Left colon (tissue), 2 donors: ENCODE measurements at regions not wholly inside any gene's neighbourhood (a gene's known extent, or its start where the extent isn't known, plus 50 kb on each side); places are given as distances from the start of the nearest gene placed in this dataset.

ENCODE experiments used
- ATAC-seq: fragments of 200-7000 bp; cut with Tn5 transposase; one replicate; pipeline ENCODE4 v1.9.1; 2020; ENCODE audit warnings: mild to moderate bottlenecking, moderate library complexity
- DNase-seq, 2 donors: peaks; one replicate each; pipeline ENCODE4 v3.0.0-alpha.2; 2020
- intact Hi-C, 2 donors: fragments of 100-400 bp; cut with DNase I in 1 of 2; cut with micrococcal nuclease in 1 of 2; formaldehyde crosslinking; loops; one replicate each; pipeline versions ENCODE4 v1.11.2 to v1.14.0; 2022; cut with DNase I, micrococcal nuclease
- donor health status: DM: no; HTN: no; CAD: no.
- donor health status: DM: yes; HTN: yes; CAD: no.

- no peak for ATAC-seq
- peak in 1 of 2 donors; percentile 55 for DNase-seq
- intact Hi-C loops, result no loop called here
Measured at GRCh38 chr2:128379021-128380015, 60.6 kb upstream of the HS6ST1 start.

DNA sequence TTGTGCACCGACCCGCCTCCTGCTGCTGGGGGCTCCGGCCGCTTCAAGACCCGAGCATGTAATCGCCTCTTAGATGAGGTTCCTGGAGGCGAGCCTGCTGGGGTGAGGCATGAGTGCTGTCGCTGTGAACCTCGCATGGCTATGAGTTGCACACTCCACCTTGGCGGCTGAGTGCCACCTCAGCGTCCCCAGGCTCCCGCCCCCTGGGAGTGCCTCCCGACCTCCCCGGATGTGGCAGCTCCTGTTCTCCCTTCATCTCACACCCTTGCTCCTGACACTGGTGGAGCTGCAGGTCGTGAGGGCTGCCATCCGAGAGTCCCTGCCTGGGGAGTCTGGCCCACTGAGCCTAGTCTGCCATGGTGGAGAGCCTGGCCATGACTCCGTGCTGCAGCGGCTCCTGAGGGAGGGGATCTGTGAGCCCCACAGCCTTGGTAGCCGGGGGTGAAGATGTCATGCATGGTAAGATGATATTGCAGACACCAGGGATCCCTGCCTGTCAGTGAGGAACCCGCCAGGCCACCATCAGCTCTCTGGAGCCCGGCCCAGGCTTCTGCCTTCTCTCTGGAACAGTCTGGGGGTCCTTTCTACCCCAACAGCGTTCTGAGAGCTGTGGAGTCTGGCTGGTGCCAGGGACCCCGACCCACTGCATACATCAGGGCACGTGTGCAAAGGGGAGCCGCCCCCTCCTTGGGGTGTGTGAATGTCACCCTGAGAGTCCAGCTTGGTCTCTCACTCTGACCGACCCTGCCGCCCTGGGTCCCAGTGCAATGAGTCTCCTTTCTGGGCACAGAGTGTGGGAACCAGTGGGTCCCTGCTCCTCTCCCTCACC is 61.6 kb upstream of the HS6ST1 start:
- no peak for ATAC-seq
- DNase-seq, result peak in 1 of 2 donors; percentile 18
- intact Hi-C loops, result no loop called here

DNA sequence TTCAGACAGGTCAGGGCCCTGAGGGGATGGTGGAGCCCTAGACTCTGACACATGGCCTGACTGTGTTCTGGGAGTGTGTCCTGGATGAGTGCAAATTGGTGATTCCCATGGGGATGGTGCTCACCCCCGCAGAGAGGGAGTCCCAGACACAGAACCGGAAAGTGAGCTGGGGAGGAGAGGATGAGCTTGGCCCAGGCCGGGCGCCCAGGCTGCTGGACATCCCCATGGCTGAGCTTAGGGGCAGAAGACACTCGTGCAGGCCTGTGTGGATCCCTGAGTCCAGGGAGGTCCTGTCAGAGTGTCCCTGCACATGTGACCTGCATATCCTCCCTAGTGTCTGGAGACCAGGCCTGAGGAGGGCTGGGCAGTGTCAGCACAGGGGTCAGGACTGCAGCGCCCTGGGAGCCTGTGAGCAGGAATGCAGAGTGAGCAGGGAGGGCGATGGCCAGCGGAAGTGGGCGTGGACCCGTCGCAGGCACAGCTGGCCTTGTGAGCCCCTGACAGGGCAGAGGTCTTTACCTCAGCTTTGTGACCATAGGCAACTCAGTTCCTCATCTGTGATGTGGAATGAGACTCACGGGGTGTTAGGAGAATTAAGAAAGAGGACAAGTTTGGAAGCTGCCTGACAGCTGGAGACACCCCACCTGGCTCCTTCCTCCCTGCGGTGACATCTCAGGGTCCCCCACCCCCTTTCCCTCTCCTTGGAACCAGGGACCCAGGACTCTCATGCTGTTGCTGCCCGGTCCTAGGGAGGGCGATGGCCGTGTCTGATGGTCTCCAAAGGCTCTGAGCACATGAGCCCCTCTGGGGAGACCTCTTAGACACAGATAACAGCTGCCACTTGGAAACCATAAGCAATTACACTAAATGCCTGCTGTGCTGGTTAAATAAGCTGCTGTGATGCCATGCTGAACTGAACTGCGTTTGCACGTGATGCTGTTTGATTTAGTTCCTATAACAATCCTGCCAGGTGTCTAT is 62.6 kb upstream of the HS6ST1 start:
- no peak for ATAC-seq
- DNase-seq, result peak in 1 of 2 donors; percentile 16
- intact Hi-C loops, result no loop called here

DNA sequence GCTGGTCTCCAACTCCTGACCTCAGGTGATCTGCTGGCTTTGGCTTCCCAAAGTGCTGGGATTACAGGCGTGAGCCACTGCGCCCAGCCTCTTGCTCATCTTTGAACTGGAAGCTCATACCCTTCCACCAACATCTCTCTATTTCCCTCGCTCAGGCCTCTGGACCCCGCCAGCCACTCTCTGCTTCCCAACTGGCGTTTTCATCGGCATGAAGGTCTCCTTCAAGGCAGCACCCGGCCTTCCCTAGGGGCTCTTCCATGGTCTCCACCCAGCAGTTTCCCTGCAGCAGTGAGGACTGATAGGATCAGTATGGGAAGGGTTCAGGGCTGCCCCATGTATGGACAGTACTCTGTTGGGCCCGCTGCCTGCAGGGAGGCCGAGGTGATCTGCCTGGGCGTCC is 65.8 kb upstream of the HS6ST1 start:
- intact Hi-C loops, result no loop called here
- DNase-seq, result no peak
- ATAC-seq, result no peak

- intact Hi-C loops, result no loop called here
- DNase-seq, result no peak
- ATAC-seq, result no peak
Measured at GRCh38 chr2:128384956-128385355, 66.3 kb upstream of the HS6ST1 start.

GRCh38 chr2:128385365-128385764 is 66.7 kb upstream of the HS6ST1 start:
- intact Hi-C loops, result no loop called here
- DNase-seq, result no peak
- no peak for ATAC-seq

DNA sequence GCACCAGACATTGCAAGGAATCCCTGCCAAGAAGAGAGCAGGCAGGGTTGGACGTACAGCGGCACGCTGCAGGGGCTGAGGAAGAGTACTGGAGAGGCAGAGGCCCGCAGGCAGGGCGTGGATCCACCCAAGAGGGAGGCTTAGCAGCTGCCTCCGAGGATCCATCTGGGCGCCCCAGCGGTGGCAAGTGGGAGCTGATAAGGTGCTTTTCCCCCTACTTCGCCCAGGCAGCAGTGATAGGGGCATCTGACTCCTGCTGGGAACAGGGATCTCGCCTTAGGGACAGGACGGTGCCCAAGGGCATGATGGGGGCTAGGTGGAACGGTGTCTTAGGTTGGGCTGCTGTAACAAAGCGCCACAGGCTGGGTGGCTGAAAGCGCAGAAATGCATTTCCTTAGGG is 67.4 kb upstream of the HS6ST1 start:
- DNase-seq (no peak), ATAC-seq (no peak)
- intact Hi-C loops, result no loop called here

- DNase-seq, result no peak
- intact Hi-C loops, result no loop called here
- no peak for ATAC-seq
Measured at GRCh38 chr2:128388499-128388941, 69.9 kb upstream of the HS6ST1 start.

GRCh38 chr2:128389388-128390086 is 70.9 kb upstream of the HS6ST1 start:
- DNase-seq (no peak), ATAC-seq (no peak)

GRCh38 chr2:128390256-128390990 is 71.8 kb upstream of the HS6ST1 start:
- intact Hi-C loops, result no loop called here
- ATAC-seq, result no peak
- DNase-seq, result no peak

More at GRCh38 chr2:128389388-128390086, 70.9 kb upstream of the HS6ST1 start:
- intact Hi-C loops, result no loop called here

DNA sequence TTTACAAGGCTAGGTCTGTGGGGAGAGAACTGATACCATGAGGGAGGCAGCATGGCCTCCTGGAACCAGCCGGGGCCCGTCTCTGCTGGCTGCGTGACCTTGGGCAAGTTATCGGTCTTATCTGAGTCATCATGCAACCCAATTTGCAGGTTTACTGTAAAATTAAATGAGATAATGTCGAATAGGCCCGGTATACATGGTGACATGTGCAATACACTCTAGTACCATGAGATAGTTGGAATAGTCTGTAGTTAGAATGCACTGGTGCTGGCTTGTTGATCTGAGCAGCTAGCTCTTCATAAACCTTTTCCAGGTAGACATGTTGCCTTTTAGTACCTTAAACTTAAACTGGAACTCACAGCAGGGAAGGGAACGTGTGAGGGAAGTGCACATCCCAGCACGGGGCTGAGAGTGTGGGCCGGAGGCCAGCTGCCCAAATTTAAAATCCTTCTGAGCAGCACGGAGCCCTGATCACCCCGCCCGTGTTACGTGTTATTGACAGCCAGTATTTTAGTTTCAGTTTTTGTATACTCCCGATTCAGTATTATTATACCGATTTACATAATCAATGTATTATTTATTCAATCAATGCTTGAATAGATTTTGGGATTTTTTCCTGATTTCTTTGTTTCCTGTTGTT is 72.4 kb upstream of the HS6ST1 start:
- no peak for ATAC-seq
- no peak for DNase-seq

GRCh38 chr2:128391679-128392078 is 73.0 kb upstream of the HS6ST1 start:
- no peak for ATAC-seq
- DNase-seq, result no peak
- intact Hi-C loops, result no loop called here

More for the DNA sequence above, 72.4 kb upstream of the HS6ST1 start:
- intact Hi-C loops, result no loop called here

GRCh38 chr2:128392207-128392606 is 73.5 kb upstream of the HS6ST1 start:
- intact Hi-C loops, result no loop called here
- no peak for ATAC-seq

DNA sequence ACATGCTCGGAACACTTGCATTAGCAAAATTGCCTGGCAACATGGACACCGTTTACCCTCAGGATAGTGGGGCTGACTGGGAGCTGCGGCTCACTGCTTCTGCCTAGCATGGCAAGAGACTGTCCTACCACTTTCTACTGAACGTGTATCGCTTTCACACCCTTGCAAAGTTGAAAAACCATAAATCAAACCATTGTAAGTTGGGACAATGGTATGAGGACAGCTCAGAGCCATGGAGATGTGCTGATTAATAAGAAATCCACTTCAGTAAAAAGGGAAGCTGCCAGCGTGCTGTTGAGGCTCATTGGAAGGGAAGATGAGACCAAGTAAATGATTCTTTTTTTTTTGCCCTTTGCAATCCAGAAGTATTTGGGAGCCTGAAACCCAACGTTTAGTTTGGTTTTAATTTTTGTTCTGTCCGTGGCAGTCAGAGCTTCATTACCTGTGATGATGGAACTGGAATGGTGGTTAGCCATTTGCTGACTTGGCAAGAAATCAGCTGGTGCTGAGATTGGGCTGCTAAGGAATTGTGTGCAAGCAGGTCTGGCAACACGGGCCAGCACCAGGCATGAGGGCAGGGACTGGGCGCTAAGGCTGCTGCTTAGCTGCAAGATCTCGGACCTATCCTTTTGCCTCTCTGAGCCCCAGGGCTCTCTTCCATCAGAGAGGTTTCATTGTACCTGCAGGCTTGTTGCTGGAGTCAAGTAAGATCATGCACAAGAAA is 75.5 kb upstream of the HS6ST1 start:
- intact Hi-C loops, result no loop called here
- no peak for DNase-seq
- no peak for ATAC-seq

More at GRCh38 chr2:128392207-128392606, 73.5 kb upstream of the HS6ST1 start:
- DNase-seq, result no peak

DNA sequence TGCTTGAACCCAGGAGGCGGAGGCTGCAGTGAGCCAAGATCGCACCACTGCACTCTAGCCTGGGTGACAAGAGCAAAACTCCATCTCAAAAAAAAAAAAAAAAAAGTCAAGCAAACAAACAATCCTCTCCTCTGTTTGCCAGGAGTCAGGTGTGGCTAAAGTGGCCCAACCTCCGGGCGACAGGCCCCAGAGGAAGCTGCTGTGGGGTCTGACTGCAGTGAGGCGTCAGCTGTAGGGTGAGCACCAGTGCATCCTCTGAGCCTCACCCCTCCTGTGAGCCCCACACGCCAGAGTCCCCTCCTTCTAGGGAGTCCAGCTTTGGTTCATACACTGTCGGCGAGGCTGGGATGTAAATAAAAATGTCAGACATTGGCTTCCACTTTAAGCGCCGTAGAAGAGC is 76.5 kb upstream of the HS6ST1 start:
- DNase-seq, result peak in 1 of 2 donors; percentile 5
- peak; percentile 33 for ATAC-seq
- intact Hi-C loops, result no loop called here
